Tibial nerve (tissue), 4 donors: ENCODE measurements at regions not wholly inside any gene's neighbourhood (a gene's known extent, or its start where the extent isn't known, plus 50 kb on each side); places are given as distances from the start of the nearest gene placed in this dataset.

Experiments used
- DNase-seq, 2 donors: peaks; one replicate each; pipeline ENCODE4 v3.0.0-alpha.2; 2019; ENCODE audit warnings: low spot score in 2 of 2
- H3K27ac ChIP-seq, 4 donors: fragments of 200-600 bp; sonication (generic) in 3 of 4; one replicate each; pipeline ENCODE4 v1.5.1; 2017 to 2019; ENCODE audit warnings: mild to moderate bottlenecking in 1 of 4
- H3K27me3 ChIP-seq, 2 donors: fragments of 200-600 bp; sonication (generic) in 1 of 2; one replicate each; pipeline versions ENCODE4 v1.5.1 to v1.6.0; 2017 to 2019
- H3K36me3 ChIP-seq, 3 donors: fragments of 200-600 bp; sonication (generic); one replicate each; pipeline ENCODE4 v1.5.1; 2018 to 2019
- H3K4me1 ChIP-seq, 4 donors: fragments of 200-600 bp; sonication (generic) in 3 of 4; one replicate each; pipeline ENCODE4 v1.5.1; 2017 to 2019
- H3K4me3 ChIP-seq, 4 donors: fragments of 200-600 bp; sonication (generic) in 3 of 4; one replicate each; pipeline ENCODE4 v1.5.1; 2017 to 2019; ENCODE audit warnings: mild to moderate bottlenecking in 1 of 4, moderate library complexity in 1 of 4
- H3K9me3 ChIP-seq, 4 donors: fragments of 200-600 bp; sonication (generic) in 3 of 4; one replicate each; pipeline ENCODE4 v1.5.1; 2017 to 2019
- EP300 ChIP-seq, 2 donors: sonication (generic); formaldehyde crosslinking; IDR thresholded peaks; one replicate each; pipeline ENCODE4 v1.6.1; 2017; ENCODE audit warnings: antibody characterized with exemption in 2 of 2, mild to moderate bottlenecking in 1 of 2
- POLR2A ChIP-seq, 2 donors: fragments of 450-650 bp; IDR thresholded peaks; one replicate each; pipeline ENCODE4 v1.6.1; 2017; ENCODE audit warnings: antibody characterized with exemption in 2 of 2, mild to moderate bottlenecking in 2 of 2, moderate library complexity in 2 of 2
- WGBS, 2 donors: methylation state at CpG; one replicate each; pipeline ENCODE4 v1.1.5; 2018; 5-methylcytosine and 5-hydroxymethylcytosine counted together
- TF ChIP-seq, protein P1 (sequence below), 5 experiments: fragments of 200-600 bp in 3 of 5; fragments of 450-650 bp in 2 of 5; sonication (generic) in 3 of 5; IDR thresholded peaks; one replicate each; pipeline ENCODE4 v1.5.1; 2016 to 2019; ENCODE audit warnings: antibody characterized with exemption in 5 of 5, mild to moderate bottlenecking in 3 of 5, moderate library complexity in 2 of 5

DNA sequence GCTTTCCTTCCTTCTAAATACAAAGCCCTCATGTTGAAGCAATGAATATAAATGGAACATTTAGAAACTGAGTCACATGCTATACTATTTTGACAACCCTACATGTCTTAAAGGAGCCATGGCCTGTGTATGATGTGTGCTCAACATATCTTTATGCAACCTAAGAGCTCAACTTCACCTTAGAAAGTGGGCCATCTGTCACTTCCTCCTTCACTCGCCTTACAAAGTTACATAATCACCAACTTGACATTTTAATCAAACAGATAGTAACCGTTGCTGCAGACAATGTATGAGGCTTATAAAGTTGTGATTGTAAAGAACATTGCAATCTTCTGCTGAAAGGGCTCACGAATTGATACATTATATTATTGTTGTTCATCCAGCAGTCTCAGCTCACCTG, 163.6 kb downstream of the SERPINI1 start:
- no peaks in the 10 kb centered on the region for H3K36me3 ChIP-seq
- H3K27ac ChIP-seq = no peak overlapping the region
- H3K27me3 ChIP-seq = no peaks in the 10 kb centered on the region
- H3K4me1 ChIP-seq = no peaks in the 10 kb centered on the region
- no peaks in the 10 kb centered on the region for H3K9me3 ChIP-seq
- no peak for DNase-seq
- H3K4me3 ChIP-seq = no peak overlapping the region
- WGBS, 2 donors = 77 to 78% methylated on average over 3 of the region's 3 CpGs
- no peak for TF ChIP-seq EP300 (IDR thresholded peaks at IDR 0.05)
- no peak for TF ChIP-seq POLR2A (IDR thresholded peaks at IDR 0.05)
- TF ChIP-seq, protein P1, sequence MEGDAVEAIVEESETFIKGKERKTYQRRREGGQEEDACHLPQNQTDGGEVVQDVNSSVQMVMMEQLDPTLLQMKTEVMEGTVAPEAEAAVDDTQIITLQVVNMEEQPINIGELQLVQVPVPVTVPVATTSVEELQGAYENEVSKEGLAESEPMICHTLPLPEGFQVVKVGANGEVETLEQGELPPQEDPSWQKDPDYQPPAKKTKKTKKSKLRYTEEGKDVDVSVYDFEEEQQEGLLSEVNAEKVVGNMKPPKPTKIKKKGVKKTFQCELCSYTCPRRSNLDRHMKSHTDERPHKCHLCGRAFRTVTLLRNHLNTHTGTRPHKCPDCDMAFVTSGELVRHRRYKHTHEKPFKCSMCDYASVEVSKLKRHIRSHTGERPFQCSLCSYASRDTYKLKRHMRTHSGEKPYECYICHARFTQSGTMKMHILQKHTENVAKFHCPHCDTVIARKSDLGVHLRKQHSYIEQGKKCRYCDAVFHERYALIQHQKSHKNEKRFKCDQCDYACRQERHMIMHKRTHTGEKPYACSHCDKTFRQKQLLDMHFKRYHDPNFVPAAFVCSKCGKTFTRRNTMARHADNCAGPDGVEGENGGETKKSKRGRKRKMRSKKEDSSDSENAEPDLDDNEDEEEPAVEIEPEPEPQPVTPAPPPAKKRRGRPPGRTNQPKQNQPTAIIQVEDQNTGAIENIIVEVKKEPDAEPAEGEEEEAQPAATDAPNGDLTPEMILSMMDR (IDR thresholded peaks at IDR 0.05) = no peak

DNA sequence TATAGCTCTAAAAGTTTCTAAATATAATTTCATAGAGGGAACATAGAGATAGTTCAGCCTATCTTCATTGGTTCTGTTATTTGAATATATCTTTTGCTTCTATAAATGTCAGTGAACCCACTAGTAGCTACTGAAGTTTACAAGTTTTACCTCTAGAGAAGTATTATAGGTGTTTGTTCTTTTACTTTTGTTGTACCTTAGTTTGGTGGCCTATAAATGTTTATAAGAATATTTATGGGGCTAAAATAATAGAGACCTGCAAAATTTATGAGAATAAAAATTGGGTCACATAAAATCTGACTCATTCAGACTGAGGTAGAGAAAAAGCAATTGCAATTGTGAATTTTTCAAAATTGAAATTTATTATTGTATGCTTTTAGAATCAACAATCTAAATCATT, 162.6 kb downstream of the SERPINI1 start:
- H3K27ac ChIP-seq = no peak overlapping the region
- no peak for DNase-seq
- H3K9me3 ChIP-seq = no peaks in the 10 kb centered on the region
- no peaks in the 10 kb centered on the region for H3K27me3 ChIP-seq
- no peak overlapping the region for H3K4me3 ChIP-seq
- no peaks in the 10 kb centered on the region for H3K36me3 ChIP-seq
- H3K4me1 ChIP-seq = no peaks in the 10 kb centered on the region
- TF ChIP-seq EP300 (IDR thresholded peaks at IDR 0.05) (no peak), POLR2A (IDR thresholded peaks at IDR 0.05) (no peak)
- TF ChIP-seq, protein P1 (IDR thresholded peaks at IDR 0.05) = no peak

DNA sequence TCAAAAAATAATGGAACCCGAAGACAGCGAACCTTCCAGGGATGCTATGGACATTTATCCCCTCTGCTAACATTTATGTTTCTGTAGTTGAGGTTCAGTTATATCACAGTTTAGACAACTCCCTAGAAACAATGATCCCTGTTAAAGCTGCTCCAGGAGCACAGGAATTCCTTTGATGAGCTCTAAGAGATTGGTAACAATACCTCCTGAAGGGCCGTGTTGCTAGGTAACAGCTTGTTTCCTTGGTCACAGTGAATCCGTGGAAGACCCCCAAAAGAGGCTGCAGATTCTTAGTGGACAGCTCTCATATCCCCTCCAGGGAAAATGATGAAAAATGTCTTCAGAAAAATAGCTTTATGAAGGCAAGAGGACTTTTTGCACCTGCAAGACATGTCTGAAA, 160.2 kb downstream of the SERPINI1 start:
- Histone ChIP-seq H3K9me3 (no peaks in the 10 kb centered on the region), H3K4me1 (no peaks in the 10 kb centered on the region), H3K36me3 (no peaks in the 10 kb centered on the region), H3K27ac (no peak overlapping the region), H3K27me3 (no peaks in the 10 kb centered on the region), H3K4me3 (no peak overlapping the region)
- no peak for TF ChIP-seq EP300 (IDR thresholded peaks at IDR 0.05)
- TF ChIP-seq, protein P1 (IDR thresholded peaks at IDR 0.05) = no peak
- TF ChIP-seq POLR2A (IDR thresholded peaks at IDR 0.05) = no peak
- DNase-seq = no peak
- 53 to 58% methylated on average over 4 of the region's 4 CpGs for WGBS, 2 donors

DNA sequence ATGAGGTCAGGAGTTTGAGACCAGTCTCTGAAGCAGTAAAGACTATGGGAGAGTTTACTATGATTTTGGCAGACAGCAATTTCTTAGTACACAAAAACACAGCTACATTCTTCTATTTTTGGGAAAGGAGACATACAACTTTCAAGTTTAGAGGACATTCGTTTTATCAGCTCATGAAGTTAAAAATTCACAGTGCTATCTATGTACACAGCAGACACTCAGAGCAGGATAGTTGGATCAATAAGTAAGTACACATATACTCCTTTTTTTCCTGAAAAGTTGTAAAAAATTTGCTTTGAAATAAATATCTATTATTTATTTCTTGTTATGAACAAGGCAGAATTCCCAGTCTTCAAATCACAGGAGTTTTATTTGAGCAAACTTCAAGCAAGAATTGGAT, 159.7 kb downstream of the SERPINI1 start:
- H3K27me3 ChIP-seq = no peaks in the 10 kb centered on the region
- TF ChIP-seq EP300 (IDR thresholded peaks at IDR 0.05) (no peak), POLR2A (IDR thresholded peaks at IDR 0.05) (no peak)
- TF ChIP-seq, protein P1 (IDR thresholded peaks at IDR 0.05) = no peak
- DNase-seq = no peak
- H3K9me3 ChIP-seq = no peaks in the 10 kb centered on the region
- no peaks in the 10 kb centered on the region for H3K36me3 ChIP-seq
- H3K27ac ChIP-seq = no peak overlapping the region
- H3K4me3 ChIP-seq = no peak overlapping the region
- 69 to 77% methylated on average over 1 of the region's 1 CpG for WGBS, 2 donors
- no peaks in the 10 kb centered on the region for H3K4me1 ChIP-seq

DNA sequence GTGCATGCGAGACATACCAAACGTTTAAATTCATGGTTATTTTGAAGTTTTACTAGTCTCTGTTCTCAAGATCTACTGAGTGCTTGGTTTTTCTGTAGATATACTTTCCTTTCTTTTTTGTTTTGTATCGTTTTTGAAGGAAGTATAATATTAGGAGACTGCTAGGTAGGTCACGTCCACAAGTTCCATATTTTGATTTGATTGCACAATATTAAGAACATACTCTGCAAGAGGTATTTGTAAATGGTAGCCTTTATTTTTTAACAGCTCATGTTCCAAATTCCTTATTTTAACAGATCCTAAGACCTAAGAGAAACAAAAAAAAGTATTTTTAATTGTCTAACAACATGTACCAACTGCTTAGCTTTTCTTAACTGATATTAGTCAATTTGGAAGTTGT, 156.7 kb downstream of the SERPINI1 start:
- TF ChIP-seq, protein P1 (IDR thresholded peaks at IDR 0.05) = no peak
- TF ChIP-seq POLR2A (IDR thresholded peaks at IDR 0.05) = no peak
- TF ChIP-seq EP300 (IDR thresholded peaks at IDR 0.05) = no peak
- peaks cover 0 to 2% (median 0%) of the 10 kb centered on the region in 4 donors for H3K4me1 ChIP-seq
- no peaks in the 10 kb centered on the region for H3K36me3 ChIP-seq
- H3K4me3 ChIP-seq = no peak overlapping the region
- 67 to 79% methylated on average over 4 of the region's 4 CpGs for WGBS, 2 donors
- no peaks in the 10 kb centered on the region for H3K27me3 ChIP-seq
- DNase-seq = no peak
- no peaks in the 10 kb centered on the region for H3K9me3 ChIP-seq
- H3K27ac ChIP-seq = no peak overlapping the region
